Ovary (tissue), 7 donors: ENCODE measurements at regions not wholly inside any gene's neighbourhood (a gene's known extent, or its start where the extent isn't known, plus 50 kb on each side); places are given as distances from the start of the nearest gene placed in this dataset.

Experiments used
- DNase-seq, 5 donors: peaks; one replicate each; pipeline ENCODE4 v3.0.0-alpha.2; 2019 to 2020
- H3K27ac ChIP-seq, 2 donors: fragments of 200-600 bp; one replicate each; pipeline versions ENCODE4 v1.5.1 to v1.8.0; 2019 to 2022
- H3K27me3 ChIP-seq: fragments of 200-600 bp; one replicate; pipeline ENCODE4 v1.8.0; 2022
- H3K36me3 ChIP-seq: fragments of 200-600 bp; sonication (generic); one replicate; pipeline ENCODE4 v1.5.1; 2019
- H3K4me1 ChIP-seq: one replicate; pipeline ENCODE4 v1.8.1; 2013; ENCODE audit warnings: mild to moderate bottlenecking, moderate library complexity; ENCODE audit not compliant: insufficient read depth
- H3K4me3 ChIP-seq: fragments of 200-600 bp; sonication (generic); one replicate; pipeline ENCODE4 v1.5.1; 2017
- H3K9me3 ChIP-seq, 2 donors: fragments of 200-600 bp in 1 of 2; sonication (generic) in 1 of 2; one replicate each; pipeline versions ENCODE4 v1.5.1 to v1.8.1; 2013 to 2019; ENCODE audit warnings: mild to moderate bottlenecking in 1 of 2, moderate library complexity in 1 of 2
- CTCF ChIP-seq, 3 donors: fragments of 450-650 bp in 2 of 3; fragments of 200-600 bp in 1 of 3; IDR thresholded peaks; one replicate each; pipeline versions ENCODE4 v1.5.1 to v1.8.0; 2016 to 2022; ENCODE audit warnings: antibody characterized with exemption in 3 of 3, mild to moderate bottlenecking in 1 of 3
- EP300 ChIP-seq: sonication (generic); formaldehyde crosslinking; IDR thresholded peaks from one replicate; pipeline ENCODE4 v1.6.1; 2017; ENCODE audit warnings: antibody characterized with exemption
- POLR2A ChIP-seq: fragments of 450-650 bp; IDR thresholded peaks from one replicate; pipeline ENCODE4 v1.6.1; 2017; ENCODE audit warnings: antibody characterized with exemption, mild to moderate bottlenecking, moderate library complexity
- WGBS, 3 donors: extraction: QIAGEN DNeasy Blood & Tissue Kit in 1 of 3; methylation state at CpG; one replicate each; pipeline versions ENCODE4 v1.1.5 to v1.1.7; 2013 to 2017; 5-methylcytosine and 5-hydroxymethylcytosine counted together
- intact Hi-C, 4 donors: fragments of 100-400 bp; cut with DNase I; formaldehyde crosslinking; loops; one replicate each; pipeline versions ENCODE4 v1.11.0 to v1.15.1; 2022 to 2023
- donor health status: DM: no; HTN: no; CAD: no; lungs with moderate emphysema.
- donor health status: DM: no; HTN: no; CAD: no.
- donor health status: Bipolar disorder and iron deficiency.
- donor health status: DM: no; HTN: no; CAD: no.
- donor health status: DM: yes; HTN: yes; CAD: no.

GRCh38 chr9:109857336-109857735 is 77.3 kb downstream of the PALM2AKAP2 start:
- no peak overlapping the region for H3K4me3 ChIP-seq
- no peaks in the 10 kb centered on the region for H3K27me3 ChIP-seq
- no peak for DNase-seq
- intact Hi-C loops = no loop called here
- H3K36me3 ChIP-seq = no peaks in the 10 kb centered on the region
- WGBS, 3 donors = 61 to 75% (median 73%) methylated on average over 1 of the region's 1 CpG
- H3K27ac ChIP-seq = no peak overlapping the region
- peaks cover 6% of the 10 kb centered on the region for H3K4me1 ChIP-seq
- H3K9me3 ChIP-seq = no peaks in the 10 kb centered on the region
- TF ChIP-seq POLR2A (no peak), EP300 (no peak), CTCF (IDR thresholded peaks at IDR 0.05) (no peak)

GRCh38 chr9:109859447-109859846 is 79.4 kb downstream of the PALM2AKAP2 start:
- no peak overlapping the region for H3K4me3 ChIP-seq
- intact Hi-C loops = no loop called here
- no peak overlapping the region for H3K27ac ChIP-seq
- no peak for TF ChIP-seq POLR2A
- TF ChIP-seq CTCF (IDR thresholded peaks at IDR 0.05) = no peak
- TF ChIP-seq EP300 = no peak
- 60 to 93% (median 67%) methylated on average over 2 of the region's 2 CpGs for WGBS, 3 donors
- no peak for DNase-seq
- no peaks in the 10 kb centered on the region for H3K9me3 ChIP-seq
- H3K4me1 ChIP-seq = peaks cover 6% of the 10 kb centered on the region
- H3K36me3 ChIP-seq = no peaks in the 10 kb centered on the region
- no peaks in the 10 kb centered on the region for H3K27me3 ChIP-seq

- Histone ChIP-seq H3K27me3 (no peaks in the 10 kb centered on the region), H3K36me3 (no peaks in the 10 kb centered on the region), H3K27ac (no peak overlapping the region), H3K9me3 (no peaks in the 10 kb centered on the region), H3K4me3 (no peak overlapping the region), H3K4me1 (peaks cover 6% of the 10 kb centered on the region)
- no peak for TF ChIP-seq EP300
- TF ChIP-seq CTCF (IDR thresholded peaks at IDR 0.05) = no peak
- TF ChIP-seq POLR2A = no peak
- DNase-seq = no peak
- 64 to 74% (median 71%) methylated on average over 2 of the region's 2 CpGs for WGBS, 3 donors
- intact Hi-C loops = no loop called here
Measured at GRCh38 chr9:109860521-109860920, 80.5 kb downstream of the PALM2AKAP2 start.

- Histone ChIP-seq H3K4me3 (no peak overlapping the region), H3K27me3 (no peaks in the 10 kb centered on the region), H3K4me1 (peaks cover 6% of the 10 kb centered on the region), H3K9me3 (no peaks in the 10 kb centered on the region), H3K36me3 (no peaks in the 10 kb centered on the region), H3K27ac (no peak overlapping the region)
- no peak for DNase-seq
- TF ChIP-seq CTCF (IDR thresholded peaks at IDR 0.05) = no peak
- no peak for TF ChIP-seq POLR2A
- TF ChIP-seq EP300 = no peak
- intact Hi-C loops = no loop called here
- 52 to 63% (median 53%) methylated on average over 4 of the region's 4 CpGs for WGBS, 3 donors
Measured at GRCh38 chr9:109861499-109861898, 81.5 kb downstream of the PALM2AKAP2 start.

GRCh38 chr9:109861918-109862317 is 81.9 kb downstream of the PALM2AKAP2 start:
- Histone ChIP-seq H3K27ac (no peak overlapping the region), H3K36me3 (no peaks in the 10 kb centered on the region), H3K9me3 (no peaks in the 10 kb centered on the region), H3K4me3 (no peak overlapping the region), H3K27me3 (no peaks in the 10 kb centered on the region), H3K4me1 (peaks cover 4% of the 10 kb centered on the region)
- TF ChIP-seq EP300 (no peak), CTCF (IDR thresholded peaks at IDR 0.05) (no peak), POLR2A (no peak)
- no peak for DNase-seq
- intact Hi-C loops = no loop called here
